Fibroblast of lung (primary cell): ENCODE measurements at regions not wholly inside any gene's neighbourhood (a gene's known extent, or its start where the extent isn't known, plus 50 kb on each side); places are given as distances from the start of the nearest gene placed in this dataset.

ENCODE experiments used
- EZH2 ChIP-seq: IDR thresholded peaks from 2 replicates; pipeline ENCODE4 v1.5.1; 2012; ENCODE audit warnings: low read length, control low read depth, mild to moderate bottlenecking; ENCODE audit errors: missing control alignments
- TF ChIP-seq, protein P1 (sequence below), 2 donors: IDR thresholded peaks in 1 of 2; conservative IDR thresholded peaks in 1 of 2; 1 replicate in 1 of 2; 2 replicates in 1 of 2; pipeline ENCODE4 v1.5.1; 2011 to 2012; ENCODE audit warnings: low read length in 2 of 2, control low read depth in 1 of 2, inconsistent platforms in 1 of 2, low read depth in 1 of 2, mild to moderate bottlenecking in 1 of 2

DNA sequence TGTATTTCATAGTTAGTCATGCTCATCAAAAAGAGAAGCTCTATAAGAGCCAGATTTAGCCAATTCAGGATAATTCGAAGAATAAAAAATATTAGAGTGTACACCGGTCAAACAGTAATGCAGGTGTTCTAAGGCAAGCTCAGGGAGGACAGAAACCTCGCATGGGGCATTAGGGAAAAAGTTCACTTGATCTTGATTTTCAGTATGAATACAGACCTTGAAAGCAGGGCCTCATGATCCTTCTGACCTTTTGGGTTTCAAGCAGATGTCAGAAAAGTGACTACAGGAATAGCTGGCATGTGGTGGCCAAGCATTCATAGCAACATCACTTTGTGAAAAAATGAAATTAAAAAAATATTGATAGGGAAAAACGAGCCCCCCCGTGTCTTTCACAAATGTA is 394.9 kb downstream of the KIF4B start:
- TF ChIP-seq, protein P1, sequence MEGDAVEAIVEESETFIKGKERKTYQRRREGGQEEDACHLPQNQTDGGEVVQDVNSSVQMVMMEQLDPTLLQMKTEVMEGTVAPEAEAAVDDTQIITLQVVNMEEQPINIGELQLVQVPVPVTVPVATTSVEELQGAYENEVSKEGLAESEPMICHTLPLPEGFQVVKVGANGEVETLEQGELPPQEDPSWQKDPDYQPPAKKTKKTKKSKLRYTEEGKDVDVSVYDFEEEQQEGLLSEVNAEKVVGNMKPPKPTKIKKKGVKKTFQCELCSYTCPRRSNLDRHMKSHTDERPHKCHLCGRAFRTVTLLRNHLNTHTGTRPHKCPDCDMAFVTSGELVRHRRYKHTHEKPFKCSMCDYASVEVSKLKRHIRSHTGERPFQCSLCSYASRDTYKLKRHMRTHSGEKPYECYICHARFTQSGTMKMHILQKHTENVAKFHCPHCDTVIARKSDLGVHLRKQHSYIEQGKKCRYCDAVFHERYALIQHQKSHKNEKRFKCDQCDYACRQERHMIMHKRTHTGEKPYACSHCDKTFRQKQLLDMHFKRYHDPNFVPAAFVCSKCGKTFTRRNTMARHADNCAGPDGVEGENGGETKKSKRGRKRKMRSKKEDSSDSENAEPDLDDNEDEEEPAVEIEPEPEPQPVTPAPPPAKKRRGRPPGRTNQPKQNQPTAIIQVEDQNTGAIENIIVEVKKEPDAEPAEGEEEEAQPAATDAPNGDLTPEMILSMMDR (conservative IDR thresholded peaks at IDR 0.05 in 1 of 2, IDR thresholded peaks at IDR 0.05 in 1 of 2; ENCODE audit: low read depth in 1 of 2, low read length in 2 of 2): no peak
- no peak for TF ChIP-seq EZH2
